Neuronal stem cell (in vitro differentiated cells): ENCODE measurements at regions not wholly inside any gene's neighbourhood (a gene's known extent, or its start where the extent isn't known, plus 50 kb on each side); places are given as distances from the start of the nearest gene placed in this dataset.

Experiments
- DNase-seq: peaks from one replicate; pipeline ENCODE4 v3.0.0-alpha.2; 2013; ENCODE audit warnings: low spot score
- H2AFZ ChIP-seq: one replicate; pipeline ENCODE4 v1.6.1; 2013; ENCODE audit warnings: mild to moderate bottlenecking, low read length, inconsistent platforms
- H2AK5ac ChIP-seq: 2 replicates; pipeline ENCODE4 v1.6.1; 2013; ENCODE audit warnings: low read depth, mild to moderate bottlenecking, inconsistent platforms, low read length, moderate library complexity, mixed read lengths
- H2BK120ac ChIP-seq: 2 replicates; pipeline ENCODE4 v1.6.1; 2013; ENCODE audit warnings: low read depth, mild to moderate bottlenecking, inconsistent platforms, low read length, moderate library complexity, mixed read lengths
- H2BK12ac ChIP-seq: one replicate; pipeline ENCODE4 v1.6.1; 2013; ENCODE audit warnings: low read length, inconsistent platforms
- H2BK15ac ChIP-seq: 2 replicates; pipeline ENCODE4 v1.6.1; 2013; ENCODE audit warnings: mild to moderate bottlenecking, low read length, inconsistent platforms, mixed read lengths
- H2BK5ac ChIP-seq: one replicate; pipeline ENCODE4 v1.6.1; 2013; ENCODE audit warnings: inconsistent platforms, mild to moderate bottlenecking, low read length, moderate library complexity
- H3K14ac ChIP-seq: one replicate; pipeline ENCODE4 v1.6.1; 2013; ENCODE audit warnings: low read length, inconsistent platforms
- H3K18ac ChIP-seq: 2 replicates; pipeline ENCODE4 v1.6.1; 2013; ENCODE audit warnings: low read length, inconsistent platforms
- H3K23ac ChIP-seq: 2 replicates; pipeline ENCODE4 v1.6.1; 2013; ENCODE audit warnings: low read depth, mild to moderate bottlenecking, mixed read lengths, low read length, inconsistent platforms; ENCODE audit not compliant: poor library complexity
- H3K27ac ChIP-seq: replicated peaks from 3 replicates; pipeline ENCODE4 v1.5.1; 2013; ENCODE audit warnings: low read length, inconsistent platforms
- H3K27me3 ChIP-seq, 3 experiments: 2 replicates each; pipeline ENCODE4 v1.6.1; 2013; ENCODE audit warnings: low read length in 3 of 3, mild to moderate bottlenecking in 2 of 3, inconsistent platforms in 1 of 3, low read depth in 1 of 3, mixed read lengths in 1 of 3, moderate library complexity in 1 of 3; ENCODE audit not compliant: control insufficient read depth in 3 of 3, insufficient read depth in 3 of 3
- H3K36me3 ChIP-seq, 2 donors: replicated peaks in 1 of 2; 2 replicates each; pipeline ENCODE4 v1.6.1; 2013; ENCODE audit warnings: low read length in 2 of 2; ENCODE audit not compliant: control insufficient read depth in 2 of 2, insufficient read depth in 2 of 2
- H3K4ac ChIP-seq: 2 replicates; pipeline ENCODE4 v1.6.1; 2013; ENCODE audit warnings: inconsistent platforms, mild to moderate bottlenecking, low read length, moderate library complexity
- H3K4me1 ChIP-seq, 2 donors: 1 replicate in 1 of 2; 2 replicates in 1 of 2; pipeline ENCODE4 v1.6.1; 2013; ENCODE audit warnings: low read length in 2 of 2, low read depth in 1 of 2; ENCODE audit not compliant: control insufficient read depth in 2 of 2, insufficient read depth in 1 of 2
- H3K4me2 ChIP-seq: one replicate; pipeline ENCODE4 v1.6.1; 2013; ENCODE audit warnings: mild to moderate bottlenecking, low read length, inconsistent platforms; ENCODE audit not compliant: insufficient read depth, poor library complexity, severe bottlenecking
- H3K4me3 ChIP-seq, 2 donors: 2 replicates each; pipeline ENCODE4 v1.5.1; 2013; ENCODE audit warnings: low read length in 2 of 2, mild to moderate bottlenecking in 2 of 2, inconsistent platforms in 1 of 2, moderate library complexity in 1 of 2
- H3K79me1 ChIP-seq: one replicate; pipeline ENCODE4 v1.6.1; 2013; ENCODE audit warnings: low read depth, mild to moderate bottlenecking, inconsistent platforms, low read length, moderate library complexity
- H3K9ac ChIP-seq: one replicate; pipeline ENCODE4 v1.6.1; 2013; ENCODE audit warnings: mild to moderate bottlenecking, low read depth, low read length, inconsistent platforms; ENCODE audit not compliant: poor library complexity
- H3K9me3 ChIP-seq, 2 donors: replicated peaks in 1 of 2; 2 replicates each; pipeline versions ENCODE3 to v1.6.1; 2013; ENCODE audit warnings: low read length in 2 of 2, mild to moderate bottlenecking in 2 of 2, inconsistent platforms in 1 of 2, low read depth in 1 of 2, mixed read lengths in 1 of 2, moderate library complexity in 1 of 2; ENCODE audit not compliant: control insufficient read depth in 2 of 2, insufficient read depth in 1 of 2
- H4K8ac ChIP-seq: one replicate; pipeline ENCODE4 v1.6.1; 2013; ENCODE audit warnings: low read depth, mild to moderate bottlenecking, inconsistent platforms, low read length, moderate library complexity
- H4K91ac ChIP-seq: one replicate; pipeline ENCODE4 v1.6.1; 2013; ENCODE audit warnings: low read length, low read depth, mild to moderate bottlenecking, inconsistent platforms; ENCODE audit not compliant: poor library complexity
- WGBS, 2 donors: extraction: QIAGEN DNeasy Blood & Tissue Kit; methylation state at CpG; one replicate each; pipeline ENCODE4 v1.1.7; 2013; ENCODE audit warnings: missing lambda C conversion rate in 2 of 2, mixed read lengths in 1 of 2; ENCODE audit not compliant: insufficient read length in 2 of 2, insufficient replicate concordance in 1 of 2; ENCODE audit errors: extremely low coverage in 2 of 2; 5-methylcytosine and 5-hydroxymethylcytosine counted together

DNA sequence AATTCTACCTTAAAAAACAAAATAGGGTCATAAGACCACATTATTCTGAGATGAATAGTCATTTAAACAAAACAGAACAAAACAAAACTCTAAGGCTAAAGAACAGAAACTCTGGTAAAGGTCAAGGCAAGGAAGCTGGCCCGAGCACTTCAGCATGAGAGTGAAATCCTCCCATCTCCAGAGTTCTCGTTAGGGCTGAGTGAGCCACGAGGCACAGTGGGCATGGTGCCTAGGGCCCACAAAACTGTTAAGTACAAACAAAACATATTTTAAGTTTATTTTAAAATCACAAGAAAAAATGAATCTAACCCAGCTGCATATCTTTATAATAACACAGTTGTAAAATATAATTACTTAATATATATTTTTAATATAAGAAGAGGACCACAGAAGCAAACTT lies 417.8 kb upstream of the GBE1 start:
- Histone ChIP-seq H3K79me1 (no peaks in the 10 kb centered on the region), H2BK12ac (no peak overlapping the region), H2BK120ac (no peak overlapping the region), H3K9me3 (no peaks in the 10 kb centered on the region), H3K4ac (no peak overlapping the region), H3K9ac (no peak overlapping the region), H2BK5ac (no peak overlapping the region), H2AK5ac (no peak overlapping the region), H3K4me3 (no peak overlapping the region), H3K18ac (no peak overlapping the region), H4K8ac (no peak overlapping the region), H4K91ac (no peak overlapping the region), H3K4me1 (no peaks in the 10 kb centered on the region), H3K27ac (no peak overlapping the region), H3K27me3 (no peaks in the 10 kb centered on the region), H3K4me2 (no peak overlapping the region), H2AFZ (no peak overlapping the region), H3K14ac (no peak overlapping the region), H3K23ac (no peak overlapping the region), H3K36me3 (no peaks in the 10 kb centered on the region), H2BK15ac (no peak overlapping the region)
- WGBS, 2 donors, result no CpG with 5 or more reads among the region's 3 CpGs
- DNase-seq, result no peak

DNA sequence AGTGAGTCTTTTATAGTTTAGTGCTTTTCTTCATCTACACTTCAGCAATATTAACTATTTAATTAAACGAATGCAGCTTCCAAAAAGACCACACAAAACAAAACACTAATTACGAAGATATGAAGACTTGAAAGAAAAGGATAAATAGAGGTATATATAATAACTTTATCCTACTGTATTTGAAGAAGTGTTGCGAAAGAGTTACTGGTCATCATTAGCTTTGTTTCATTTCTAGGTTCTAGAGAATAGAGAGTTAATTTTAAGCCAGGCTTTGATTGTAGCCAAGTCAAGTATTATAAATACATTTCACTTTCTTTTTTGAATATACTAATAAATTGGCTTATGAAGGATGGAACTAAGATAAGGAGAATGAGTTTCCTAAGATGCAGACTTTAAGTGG lies 416.8 kb upstream of the GBE1 start:
- Histone ChIP-seq H3K27ac (no peak overlapping the region), H3K27me3 (no peaks in the 10 kb centered on the region), H4K91ac (no peak overlapping the region), H2BK15ac (no peak overlapping the region), H3K23ac (no peak overlapping the region), H3K4ac (no peak overlapping the region), H3K9ac (no peak overlapping the region), H3K4me1 (no peaks in the 10 kb centered on the region), H3K36me3 (no peaks in the 10 kb centered on the region), H3K4me2 (no peak overlapping the region), H2BK120ac (no peak overlapping the region), H3K4me3 (no peak overlapping the region), H3K79me1 (no peaks in the 10 kb centered on the region), H3K14ac (no peak overlapping the region), H2AK5ac (no peak overlapping the region), H2AFZ (no peak overlapping the region), H3K18ac (no peak overlapping the region), H2BK5ac (no peak overlapping the region), H4K8ac (no peak overlapping the region), H2BK12ac (no peak overlapping the region), H3K9me3 (no peaks in the 10 kb centered on the region)
- DNase-seq, result no peak
- no CpG with 5 or more reads among the region's 3 CpGs for WGBS, 2 donors

DNA sequence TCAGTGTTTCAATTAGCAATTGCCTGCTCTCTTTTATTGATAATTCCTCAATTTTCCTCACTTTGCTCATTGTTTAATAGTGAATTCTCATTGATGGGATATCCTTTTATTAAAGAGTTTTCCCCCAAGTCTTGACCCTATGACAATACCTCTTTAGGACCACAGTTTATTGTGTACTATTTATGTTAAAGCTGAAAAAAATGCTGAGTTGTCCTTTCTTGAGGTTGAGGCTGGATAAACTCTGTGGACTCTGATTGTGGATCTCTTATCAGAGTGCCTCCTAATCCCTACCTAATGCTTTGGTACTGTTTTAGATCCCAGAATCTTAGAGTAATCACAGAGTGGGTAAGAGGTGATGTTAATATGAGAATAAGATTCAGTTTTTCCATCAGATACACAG lies 416.3 kb upstream of the GBE1 start:
- Histone ChIP-seq H3K4ac (no peak overlapping the region), H4K91ac (no peak overlapping the region), H2BK120ac (no peak overlapping the region), H3K9ac (no peak overlapping the region), H2AK5ac (no peak overlapping the region), H4K8ac (no peak overlapping the region), H3K4me2 (no peak overlapping the region), H3K4me1 (no peaks in the 10 kb centered on the region), H2BK12ac (no peak overlapping the region), H3K79me1 (no peaks in the 10 kb centered on the region), H3K18ac (no peak overlapping the region), H3K27me3 (no peaks in the 10 kb centered on the region), H3K4me3 (no peak overlapping the region), H3K23ac (no peak overlapping the region), H3K27ac (no peak overlapping the region), H3K9me3 (no peaks in the 10 kb centered on the region), H2BK5ac (no peak overlapping the region), H2AFZ (no peak overlapping the region), H2BK15ac (no peak overlapping the region), H3K36me3 (no peaks in the 10 kb centered on the region), H3K14ac (no peak overlapping the region)
- DNase-seq, result no peak

DNA sequence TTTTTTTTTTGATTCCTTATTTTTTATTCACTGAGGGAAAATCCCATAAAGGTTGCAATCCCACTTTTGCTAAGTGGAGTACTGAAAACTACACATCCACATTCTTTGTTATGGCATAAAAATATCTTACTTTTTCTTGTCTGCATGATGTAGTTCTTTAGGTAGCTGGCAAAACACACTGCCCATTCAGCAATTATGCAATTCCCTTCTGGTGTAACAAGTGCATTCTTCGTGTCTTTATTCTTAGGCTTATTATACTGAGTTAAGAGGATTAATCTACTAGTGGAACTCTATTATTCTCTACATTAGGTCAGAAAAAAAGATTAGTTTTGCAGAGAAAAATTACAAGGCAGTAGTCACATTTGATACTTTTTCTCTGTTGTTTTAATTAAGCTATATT lies 403.8 kb upstream of the GBE1 start:
- H3K36me3 ChIP-seq, result no peaks in the 10 kb centered on the region
- no peak overlapping the region for H2AK5ac ChIP-seq
- H3K4me2 ChIP-seq, result no peak overlapping the region
- no peak overlapping the region for H3K27ac ChIP-seq
- no peak overlapping the region for H2BK120ac ChIP-seq
- H3K18ac ChIP-seq, result no peak overlapping the region
- peak; percentile 18 for DNase-seq
- no peak overlapping the region for H4K91ac ChIP-seq
- H3K23ac ChIP-seq, result no peak overlapping the region
- H3K27me3 ChIP-seq, result no peaks in the 10 kb centered on the region
- WGBS, 2 donors, result no CpG with 5 or more reads among the region's 1 CpG
- no peak overlapping the region for H3K14ac ChIP-seq
- H4K8ac ChIP-seq, result no peak overlapping the region
- no peak overlapping the region for H2AFZ ChIP-seq
- H3K79me1 ChIP-seq, result no peaks in the 10 kb centered on the region
- no peak overlapping the region for H2BK5ac ChIP-seq
- no peak overlapping the region for H3K4ac ChIP-seq
- no peak overlapping the region for H2BK12ac ChIP-seq
- H3K4me1 ChIP-seq, result no peaks in the 10 kb centered on the region
- H3K9ac ChIP-seq, result no peak overlapping the region
- no peaks in the 10 kb centered on the region for H3K9me3 ChIP-seq
- no peak overlapping the region for H3K4me3 ChIP-seq
- H2BK15ac ChIP-seq, result no peak overlapping the region
